ENCODE measurements at regions not wholly inside any gene's neighbourhood (a gene's known extent, or its start where the extent isn't known, plus 50 kb on each side); places are given as distances from the start of the nearest gene placed in this dataset.

DNA sequence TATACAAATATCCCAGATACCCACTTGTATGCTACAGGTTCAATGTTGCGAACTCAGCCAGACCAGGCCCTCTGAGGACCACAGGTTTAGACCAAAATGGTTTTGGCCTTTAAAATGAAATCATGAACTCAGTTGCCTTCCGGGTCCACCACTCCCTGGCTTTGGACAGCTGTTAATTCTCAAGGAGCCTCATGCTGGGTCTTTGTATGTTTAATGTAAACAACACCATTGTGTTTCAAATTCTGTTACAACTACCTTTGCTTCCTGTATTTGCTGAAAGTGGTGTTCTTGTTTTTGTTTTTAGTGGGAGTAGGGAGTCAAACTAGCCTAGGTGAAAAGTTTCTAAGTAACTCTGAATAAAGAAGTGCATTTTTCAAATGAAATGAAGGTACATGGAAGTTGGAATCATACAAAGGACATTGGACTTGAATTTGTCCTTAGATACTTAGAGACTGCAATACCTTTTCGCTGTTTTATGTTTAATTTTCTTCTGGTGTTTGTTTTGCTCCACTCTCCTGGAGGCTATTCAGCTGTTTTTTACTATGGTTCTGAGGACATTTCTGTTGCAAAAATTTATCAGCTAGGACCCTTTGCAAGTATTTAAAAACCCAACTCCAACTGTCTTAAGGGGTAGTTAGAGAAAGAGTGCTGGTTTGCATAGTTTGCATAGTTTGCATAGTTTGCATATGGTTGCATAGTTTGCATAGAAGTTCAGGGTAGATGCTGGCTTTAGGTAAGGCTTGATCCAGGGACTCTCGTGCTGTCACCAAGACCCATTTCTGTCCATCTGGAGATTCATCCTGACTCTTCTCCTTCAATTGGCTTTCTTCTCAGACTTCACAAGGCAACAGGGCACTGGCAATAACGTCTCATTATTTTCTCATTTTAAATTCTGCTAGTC, 70.1 kb downstream of the MID1IP1 start:
- H3K27ac Mint-ChIP-seq = no peak overlapping the region
- no peaks in the 10 kb centered on the region for H3K9me3 Mint-ChIP-seq
- DNase-seq (no peak), ATAC-seq (ENCODE audit: low read depth) (no peak)
- TF ChIP-seq, protein P1, sequence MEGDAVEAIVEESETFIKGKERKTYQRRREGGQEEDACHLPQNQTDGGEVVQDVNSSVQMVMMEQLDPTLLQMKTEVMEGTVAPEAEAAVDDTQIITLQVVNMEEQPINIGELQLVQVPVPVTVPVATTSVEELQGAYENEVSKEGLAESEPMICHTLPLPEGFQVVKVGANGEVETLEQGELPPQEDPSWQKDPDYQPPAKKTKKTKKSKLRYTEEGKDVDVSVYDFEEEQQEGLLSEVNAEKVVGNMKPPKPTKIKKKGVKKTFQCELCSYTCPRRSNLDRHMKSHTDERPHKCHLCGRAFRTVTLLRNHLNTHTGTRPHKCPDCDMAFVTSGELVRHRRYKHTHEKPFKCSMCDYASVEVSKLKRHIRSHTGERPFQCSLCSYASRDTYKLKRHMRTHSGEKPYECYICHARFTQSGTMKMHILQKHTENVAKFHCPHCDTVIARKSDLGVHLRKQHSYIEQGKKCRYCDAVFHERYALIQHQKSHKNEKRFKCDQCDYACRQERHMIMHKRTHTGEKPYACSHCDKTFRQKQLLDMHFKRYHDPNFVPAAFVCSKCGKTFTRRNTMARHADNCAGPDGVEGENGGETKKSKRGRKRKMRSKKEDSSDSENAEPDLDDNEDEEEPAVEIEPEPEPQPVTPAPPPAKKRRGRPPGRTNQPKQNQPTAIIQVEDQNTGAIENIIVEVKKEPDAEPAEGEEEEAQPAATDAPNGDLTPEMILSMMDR (IDR thresholded peaks at IDR 0.05) = no peak
- H3K27me3 Mint-ChIP-seq = no peaks in the 10 kb centered on the region
- intact Hi-C loops (cut with micrococcal nuclease) = no loop called here
- no peaks in the 10 kb centered on the region for H3K4me1 Mint-ChIP-seq
- no peak overlapping the region for H3K4me3 Mint-ChIP-seq
- POLR2A ChIA-PET = no interaction called here
- CTCF ChIA-PET = no interaction called here
- no peaks in the 10 kb centered on the region for H3K36me3 Mint-ChIP-seq (ENCODE audit: low read depth)

DNA sequence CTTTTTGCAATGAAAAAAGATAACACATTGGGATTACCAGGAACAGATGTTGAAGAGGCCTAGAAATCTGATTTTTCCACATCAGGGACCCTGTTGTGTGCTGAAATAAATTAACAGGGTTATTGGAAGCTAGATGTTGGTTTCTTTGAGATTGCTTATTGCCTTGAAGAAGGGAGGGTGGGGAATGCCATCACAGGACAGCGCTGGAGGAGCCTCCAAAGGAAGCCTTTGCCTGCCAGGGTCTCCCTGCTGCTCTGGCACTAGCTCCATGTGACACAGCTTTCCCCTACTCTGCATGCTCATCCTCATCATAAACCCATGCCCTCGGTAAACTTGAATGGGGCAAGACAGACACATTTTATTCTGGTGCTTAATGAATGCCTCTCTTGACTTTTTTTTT, 76.1 kb downstream of the MID1IP1 start:
- H3K27ac Mint-ChIP-seq = no peak overlapping the region
- CTCF ChIA-PET = no interaction called here
- POLR2A ChIA-PET = interaction anchor here (0.7 to 7.0 kb wide), 2 partner anchors 15 to 72 kb away, joined by 3 to 105 read pairs; no protein-coding TSS in a partner anchor
- no peak for DNase-seq
- TF ChIP-seq, protein P1 (IDR thresholded peaks at IDR 0.05) = no peak
- no peak for ATAC-seq (ENCODE audit: low read depth)
- peaks cover 36% of the 10 kb centered on the region for H3K4me1 Mint-ChIP-seq
- no peaks in the 10 kb centered on the region for H3K27me3 Mint-ChIP-seq
- intact Hi-C loops (cut with micrococcal nuclease) = loop anchor here (5.0 kb wide), 1 partner anchor 320 kb away; no protein-coding TSS in a partner anchor
- no peak overlapping the region for H3K4me3 Mint-ChIP-seq
- no peaks in the 10 kb centered on the region for H3K36me3 Mint-ChIP-seq (ENCODE audit: low read depth)
- peaks cover 2% of the 10 kb centered on the region for H3K9me3 Mint-ChIP-seq

DNA sequence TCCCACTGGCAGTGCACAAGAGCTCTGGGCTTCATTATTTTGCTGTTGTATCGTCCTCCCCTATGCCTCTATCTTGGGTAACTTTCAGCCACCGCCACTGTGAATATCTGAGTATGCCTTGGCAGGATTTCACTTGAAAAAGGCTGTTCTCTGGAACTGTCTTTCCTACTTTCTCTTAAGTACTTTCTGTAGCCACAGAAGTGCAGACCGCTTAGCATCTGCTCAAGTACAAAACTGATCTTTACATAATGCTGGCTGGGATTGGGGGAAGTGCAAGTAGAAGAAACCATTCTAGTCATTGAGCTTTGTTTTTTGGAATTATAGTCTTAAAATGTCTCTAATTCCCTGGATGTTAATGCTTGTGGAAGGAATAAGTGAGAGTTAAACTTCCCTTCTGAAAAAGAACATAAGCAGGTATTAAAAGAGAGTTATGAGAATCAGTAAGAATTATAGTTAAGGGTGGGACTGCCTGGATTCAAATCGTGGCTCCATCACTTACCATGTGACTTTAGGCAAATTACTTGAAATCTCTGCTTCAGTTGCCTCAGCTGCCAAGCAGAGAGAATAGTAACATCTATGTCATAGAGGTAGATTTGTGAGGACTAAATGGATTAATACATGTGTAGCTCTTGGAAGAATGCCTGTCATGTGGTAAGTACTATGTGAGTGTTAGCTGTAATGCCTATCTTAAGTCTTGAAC, 77.5 kb downstream of the MID1IP1 start:
- H3K27ac Mint-ChIP-seq = peak overlapping the region; percentile 84
- intact Hi-C loops (cut with micrococcal nuclease) = loop anchor here (1.0 to 5.0 kb wide), 4 partner anchors 18 to 319 kb away; no protein-coding TSS in a partner anchor
- H3K27me3 Mint-ChIP-seq = no peaks in the 10 kb centered on the region
- POLR2A ChIA-PET = interaction anchor here (0.5 to 7.0 kb wide), 8 partner anchors 10 to 1293 kb away, joined by 3 to 105 read pairs (median 5); partner anchors contain the start of genes BCOR and MID1IP1
- peak overlapping the region; percentile 58 for H3K4me3 Mint-ChIP-seq
- DNase-seq (no peak), ATAC-seq (ENCODE audit: low read depth) (no peak)
- CTCF ChIA-PET = interaction anchor here (1.7 kb wide), 1 partner anchor 15 kb away, joined by 3 read pairs; no protein-coding TSS in a partner anchor
- H3K36me3 Mint-ChIP-seq (ENCODE audit: low read depth) = no peaks in the 10 kb centered on the region
- H3K4me1 Mint-ChIP-seq = peaks cover 44% of the 10 kb centered on the region
- peaks cover 2% of the 10 kb centered on the region for H3K9me3 Mint-ChIP-seq
- TF ChIP-seq, protein P1 (IDR thresholded peaks at IDR 0.05) = no peak

DNA sequence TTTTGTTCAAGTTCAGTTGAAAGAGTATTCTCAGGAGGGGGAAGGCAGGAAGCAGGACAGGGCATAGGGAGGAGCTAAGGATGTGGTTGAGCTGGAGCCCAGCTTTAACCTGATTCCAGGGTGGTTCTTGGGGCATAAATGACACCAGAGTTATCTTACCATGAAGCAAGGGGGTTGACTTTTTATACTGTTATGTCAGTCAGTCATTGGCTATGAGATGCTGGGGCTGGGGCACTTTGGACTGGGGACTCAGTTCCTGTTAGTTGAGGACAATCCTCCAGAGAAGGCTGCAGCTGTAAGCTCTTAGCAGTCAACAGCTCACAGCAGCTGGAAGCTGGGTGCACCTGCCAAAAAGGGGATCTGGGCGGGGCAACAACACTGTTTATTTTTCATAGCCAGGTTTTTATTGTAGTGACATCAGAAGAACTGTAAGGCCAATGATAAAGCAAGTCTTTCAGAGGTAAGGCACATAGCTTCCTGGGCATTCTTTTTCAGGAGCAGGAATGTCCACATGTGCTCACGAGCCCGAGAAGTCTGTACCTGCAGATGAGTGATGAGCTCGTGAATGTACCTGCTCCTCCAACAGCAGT, 78.5 kb downstream of the MID1IP1 start:
- Mint-ChIP-seq H3K27me3 (no peaks in the 10 kb centered on the region), H3K4me3 (peak overlapping the region; percentile 58), H3K4me1 (peaks cover 44% of the 10 kb centered on the region), H3K36me3 (ENCODE audit: low read depth) (no peaks in the 10 kb centered on the region), H3K9me3 (peaks cover 2% of the 10 kb centered on the region), H3K27ac (peak overlapping the region; percentile 84)
- peak; percentile 23 for DNase-seq
- peak; percentile 91 for ATAC-seq (ENCODE audit: low read depth)
- CTCF ChIA-PET = interaction anchor here (1.0 to 1.7 kb wide), 2 partner anchors 16 to 75 kb away, joined by 3 read pairs; no protein-coding TSS in a partner anchor
- TF ChIP-seq, protein P1 (IDR thresholded peaks at IDR 0.05) = no peak
- POLR2A ChIA-PET = interaction anchor here (0.9 to 7.0 kb wide), 7 partner anchors 11 to 1292 kb away, joined by 3 to 105 read pairs (median 5); partner anchors contain the start of gene MID1IP1
- intact Hi-C loops (cut with micrococcal nuclease) = loop anchor here (1.0 to 10.0 kb wide), 5 partner anchors 19 to 318 kb away; no protein-coding TSS in a partner anchor
